HEK293 (cell line): ENCODE measurements at regions not wholly inside any gene's neighbourhood (a gene's known extent, or its start where the extent isn't known, plus 50 kb on each side); places are given as distances from the start of the nearest gene placed in this dataset.

ENCODE experiments used
- CTCF ChIA-PET: fragments of 350-600 bp; formaldehyde crosslinking; extraction: SDS; loops from one replicate; lab custom pipeline; 2021; ENCODE audit warnings: antibody characterized with exemption; lab: Yijun Ruan, JAX
- POLR2A ChIA-PET: fragments of 300-600 bp; formaldehyde crosslinking; extraction: SDS; loops from one replicate; lab custom pipeline; 2020; ENCODE audit warnings: antibody characterized with exemption, inconsistent platforms; lab: Yijun Ruan, JAX
- H3K27ac ChIP-seq: fragments of 200-500 bp; sonication (Bioruptor generic); 2 replicates; pipeline ENCODE4 v1.5.1; 2014; ENCODE audit warnings: low read depth, low read length, control low read depth, inconsistent platforms; ENCODE audit errors: extremely low read depth
- H3K36me3 ChIP-seq, 2 experiments: fragments of 200-500 bp in 1 of 2; sonication (Bioruptor generic) in 1 of 2; 1 replicate in 1 of 2; 2 replicates in 1 of 2; pipeline ENCODE4 v1.5.1; 2014 to 2017; ENCODE audit warnings: inconsistent platforms in 2 of 2, low read length in 2 of 2; ENCODE audit not compliant: control insufficient read depth in 2 of 2, insufficient read depth in 1 of 2
- H3K4me1 ChIP-seq: fragments of 200-500 bp; sonication (Bioruptor generic); 2 replicates; pipeline ENCODE4 v1.5.1; 2014; ENCODE audit warnings: mild to moderate bottlenecking, low read length, inconsistent platforms; ENCODE audit not compliant: control insufficient read depth, insufficient read depth
- H3K4me3 ChIP-seq: 2 replicates; pipeline ENCODE4 v1.5.1; 2011; ENCODE audit warnings: low read depth, mild to moderate bottlenecking, control low read depth, low read length, moderate library complexity
- H3K9me3 ChIP-seq: fragments of 200-500 bp; sonication (Bioruptor generic); 2 replicates; pipeline ENCODE4 v1.5.1; 2014; ENCODE audit warnings: low read depth, low read length, inconsistent platforms; ENCODE audit not compliant: control insufficient read depth, insufficient read depth
- AEBP2 ChIP-seq: fragments of 450-650 bp; formaldehyde crosslinking; IDR thresholded peaks from 2 replicates; pipeline ENCODE4 v1.5.1; 2016; ENCODE audit warnings: missing biosample characterization, missing genetic modification characterization, borderline replicate concordance
- EGR2 ChIP-seq: fragments of 450-650 bp; formaldehyde crosslinking; IDR thresholded peaks from 2 replicates; pipeline ENCODE4 v1.5.1; 2016; ENCODE audit warnings: low read depth, missing biosample characterization, missing genetic modification characterization
- HOXD13 ChIP-seq: sonication (generic); formaldehyde crosslinking; IDR thresholded peaks from 2 replicates; pipeline ENCODE4 v1.8.0; 2022; ENCODE audit warnings: missing genetic modification reagents, borderline replicate concordance
- MEIS1 ChIP-seq: sonication (generic); formaldehyde crosslinking; IDR thresholded peaks from 2 replicates; pipeline ENCODE4 v1.8.1; 2022; ENCODE audit warnings: missing genetic modification reagents, mild to moderate bottlenecking, borderline replicate concordance
- OVOL3 ChIP-seq: fragments of 450-650 bp; formaldehyde crosslinking; IDR thresholded peaks from 2 replicates; pipeline ENCODE4 v1.5.1; 2016; ENCODE audit warnings: missing biosample characterization, missing genetic modification characterization
- PRDM10 ChIP-seq: fragments of 450-650 bp; formaldehyde crosslinking; IDR thresholded peaks from 2 replicates; pipeline ENCODE4 v1.5.1; 2016; ENCODE audit warnings: missing biosample characterization, missing genetic modification characterization
- SETDB1 ChIP-seq: IDR thresholded peaks from one replicate; pipeline ENCODE4 v1.6.1; 2017; ENCODE audit warnings: mild to moderate bottlenecking, low read length, moderate library complexity, mixed read lengths; ENCODE audit not compliant: insufficient read length
- ZBTB1 ChIP-seq: fragments of 450-650 bp; formaldehyde crosslinking; IDR thresholded peaks from 2 replicates; pipeline ENCODE4 v1.5.1; 2016; ENCODE audit warnings: missing biosample characterization, missing genetic modification characterization
- ZBTB10 ChIP-seq: fragments of 450-650 bp; formaldehyde crosslinking; IDR thresholded peaks from 2 replicates; pipeline ENCODE4 v1.5.1; 2016; ENCODE audit warnings: missing biosample characterization, missing genetic modification characterization
- ZIC2 ChIP-seq: fragments of 450-650 bp; formaldehyde crosslinking; IDR thresholded peaks from 2 replicates; pipeline ENCODE4 v1.5.1; 2016; ENCODE audit warnings: missing biosample characterization, missing genetic modification characterization
- ZNF223 ChIP-seq: fragments of 450-650 bp; formaldehyde crosslinking; IDR thresholded peaks from 2 replicates; pipeline ENCODE4 v1.5.1; 2016; ENCODE audit warnings: missing biosample characterization, missing genetic modification characterization
- ZNF274 ChIP-seq, 2 experiments: fragments of 200-500 bp in 1 of 2; fragments of 450-650 bp in 1 of 2; sonication (Bioruptor generic) in 1 of 2; formaldehyde crosslinking in 1 of 2; IDR thresholded peaks; 2 replicates each; pipeline versions ENCODE4 v1.5.1 to v1.6.1; 2014 to 2016; ENCODE audit warnings: borderline replicate concordance in 1 of 2, inconsistent platforms in 1 of 2, low read length in 1 of 2, missing biosample characterization in 1 of 2, missing genetic modification characterization in 1 of 2
- ZNF335 ChIP-seq: fragments of 450-650 bp; formaldehyde crosslinking; conservative IDR thresholded peaks from 2 replicates; pipeline ENCODE4 v1.5.1; 2016; ENCODE audit warnings: missing biosample characterization, missing genetic modification characterization
- ZNF354C ChIP-seq: fragments of 450-650 bp; formaldehyde crosslinking; IDR thresholded peaks from 2 replicates; pipeline ENCODE4 v1.5.1; 2016; ENCODE audit warnings: missing biosample characterization, missing genetic modification characterization, low read depth, borderline replicate concordance
- ZNF362 ChIP-seq: fragments of 450-650 bp; formaldehyde crosslinking; IDR thresholded peaks from 2 replicates; pipeline ENCODE4 v1.5.1; 2016; ENCODE audit warnings: missing biosample characterization, missing genetic modification characterization
- ZNF416 ChIP-seq: fragments of 450-650 bp; formaldehyde crosslinking; IDR thresholded peaks from 2 replicates; pipeline ENCODE4 v1.5.1; 2016; ENCODE audit warnings: missing biosample characterization, missing genetic modification characterization
- ZNF488 ChIP-seq: fragments of 450-650 bp; formaldehyde crosslinking; IDR thresholded peaks from 2 replicates; pipeline ENCODE4 v1.5.1; 2016; ENCODE audit warnings: missing biosample characterization, missing genetic modification characterization
- ZNF623 ChIP-seq: fragments of 450-650 bp; formaldehyde crosslinking; IDR thresholded peaks from 2 replicates; pipeline ENCODE4 v1.5.1; 2016; ENCODE audit warnings: missing biosample characterization, missing genetic modification characterization
- ZSCAN5A ChIP-seq: fragments of 450-650 bp; formaldehyde crosslinking; IDR thresholded peaks from 2 replicates; pipeline ENCODE4 v1.5.1; 2016; ENCODE audit warnings: missing biosample characterization, missing genetic modification characterization

- CTCF ChIA-PET = no interaction called here
- no peaks in the 10 kb centered on the region; the same call in 1 of the 2 replicates for H3K4me1 ChIP-seq
- H3K4me3 ChIP-seq = no peak overlapping the region
- H3K9me3 ChIP-seq = no peaks in the 10 kb centered on the region
- H3K27ac ChIP-seq = no peak overlapping the region
- TF ChIP-seq AEBP2 (tag by site-specific recombination) (no peak), ZNF274 (IDR thresholded peaks at IDR 0.05; ENCODE audit: low read length) (no peak), ZNF274 (tag by site-specific recombination; IDR thresholded peaks at IDR 0.05; ENCODE audit: borderline replicate concordance) (no peak), PRDM10 (no peak), ZNF623 (tag by site-specific recombination) (no peak), ZNF335 (no peak), HOXD13 (no peak), ZNF416 (no peak), ZNF354C (tag by site-specific recombination) (no peak), ZBTB1 (tag by site-specific recombination) (no peak), MEIS1 (no peak), ZNF488 (no peak), SETDB1 (no peak), ZNF362 (no peak), ZBTB10 (tag by site-specific recombination) (no peak), ZIC2 (tag by site-specific recombination) (no peak), OVOL3 (no peak), ZSCAN5A (no peak), EGR2 (tag by site-specific recombination) (no peak), ZNF223 (tag by site-specific recombination) (no peak)
- TF ChIP-seq, all 188 proteins: peak for 0
- no peaks in the 10 kb centered on the region for H3K36me3 ChIP-seq
- POLR2A ChIA-PET = no interaction called here
These were observed 901.7 kb downstream of the TLE1 start for GRCh38 chr9:80787636-80788035.
